ENCODE measurements at regions not wholly inside any gene's neighbourhood (a gene's known extent, or its start where the extent isn't known, plus 50 kb on each side); places are given as distances from the start of the nearest gene placed in this dataset.

DNA sequence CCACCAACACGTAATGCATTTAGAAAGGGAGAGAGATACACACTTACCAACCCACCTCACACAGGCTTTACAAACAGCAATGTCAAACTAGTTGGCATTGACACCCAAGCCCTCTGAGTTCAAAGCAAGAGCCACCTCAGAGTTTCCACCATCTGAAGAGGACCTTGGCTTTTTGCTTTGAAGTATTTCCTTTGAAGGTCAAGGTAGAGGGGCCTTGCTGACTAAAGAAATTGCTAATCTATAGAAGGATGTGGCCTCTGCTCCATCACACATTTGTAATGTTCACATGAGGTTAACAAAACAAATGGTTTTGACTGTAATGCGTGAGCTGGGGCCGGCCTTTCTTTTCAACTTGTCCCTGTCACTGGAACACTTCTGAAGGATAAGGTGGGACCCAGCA, 117.7 kb downstream of the POLR2M start:
- TF ChIP-seq TAF1 (IDR thresholded peaks at IDR 0.05; ENCODE audit: borderline replicate concordance, low read depth, low read length) (no peak), POLR2AphosphoS5 (IDR thresholded peaks at IDR 0.05; ENCODE audit: low read depth, low read length) (no peak), POLR2A (IDR thresholded peaks at IDR 0.05; ENCODE audit: low read depth, low read length) (no peak)
- FAIRE-seq (no peak), DNase-seq (ENCODE audit: insufficient read length) (no peak)

- DNase-seq (ENCODE audit: insufficient read length) (no peak), FAIRE-seq (no peak)
These were observed 120.5 kb downstream of the POLR2M start for GRCh38 chr15:57827021-57827420.

DNA sequence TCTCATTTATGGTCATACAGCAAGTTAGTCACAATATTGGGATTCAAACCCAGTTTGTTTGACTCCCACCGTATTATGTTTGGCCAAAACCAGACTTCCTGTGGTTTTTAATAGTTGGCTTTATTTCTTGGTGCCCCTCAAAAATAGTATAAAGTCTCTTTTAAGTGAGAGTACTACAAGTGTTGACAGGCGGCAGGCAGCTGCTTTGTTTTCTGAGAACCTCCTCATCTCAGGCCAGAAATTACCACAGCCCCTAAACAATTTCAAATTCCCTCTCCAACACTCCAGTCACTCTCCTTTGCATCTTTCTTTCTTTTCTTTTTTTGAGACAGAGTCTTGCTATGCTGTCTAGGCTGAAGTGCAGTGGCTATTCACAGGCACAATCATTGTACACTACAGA, 121.5 kb downstream of the POLR2M start:
- TF ChIP-seq TAF1 (IDR thresholded peaks at IDR 0.05; ENCODE audit: borderline replicate concordance, low read depth, low read length) (no peak), POLR2A (IDR thresholded peaks at IDR 0.05; ENCODE audit: low read depth, low read length) (no peak), POLR2AphosphoS5 (IDR thresholded peaks at IDR 0.05; ENCODE audit: low read depth, low read length) (no peak)
- DNase-seq (ENCODE audit: insufficient read length) (no peak), FAIRE-seq (no peak)

More at GRCh38 chr15:57827021-57827420, 120.5 kb downstream of the POLR2M start:
- no peak for TF ChIP-seq TAF1 (IDR thresholded peaks at IDR 0.05; ENCODE audit: borderline replicate concordance, low read depth, low read length)
- no peak for TF ChIP-seq POLR2AphosphoS5 (IDR thresholded peaks at IDR 0.05; ENCODE audit: low read depth, low read length)
- no peak for TF ChIP-seq POLR2A (IDR thresholded peaks at IDR 0.05; ENCODE audit: low read depth, low read length)

- no peak for TF ChIP-seq POLR2A (IDR thresholded peaks at IDR 0.05; ENCODE audit: low read depth, low read length)
- TF ChIP-seq POLR2AphosphoS5 (IDR thresholded peaks at IDR 0.05; ENCODE audit: low read depth, low read length), result no peak
- no peak for TF ChIP-seq TAF1 (IDR thresholded peaks at IDR 0.05; ENCODE audit: borderline replicate concordance, low read depth, low read length)
- FAIRE-seq, result no peak
These were observed 125.7 kb downstream of the POLR2M start for GRCh38 chr15:57832183-57832582.

GRCh38 chr15:57835119-57835518, 128.6 kb downstream of the POLR2M start:
- no peak for DNase-seq (ENCODE audit: insufficient read length)
- no peak for FAIRE-seq
- TF ChIP-seq TAF1 (IDR thresholded peaks at IDR 0.05; ENCODE audit: borderline replicate concordance, low read depth, low read length) (no peak), POLR2A (IDR thresholded peaks at IDR 0.05; ENCODE audit: low read depth, low read length) (no peak), POLR2AphosphoS5 (IDR thresholded peaks at IDR 0.05; ENCODE audit: low read depth, low read length) (no peak)

More at GRCh38 chr15:57832183-57832582, 125.7 kb downstream of the POLR2M start:
- no peak for DNase-seq (ENCODE audit: insufficient read length)

DNA sequence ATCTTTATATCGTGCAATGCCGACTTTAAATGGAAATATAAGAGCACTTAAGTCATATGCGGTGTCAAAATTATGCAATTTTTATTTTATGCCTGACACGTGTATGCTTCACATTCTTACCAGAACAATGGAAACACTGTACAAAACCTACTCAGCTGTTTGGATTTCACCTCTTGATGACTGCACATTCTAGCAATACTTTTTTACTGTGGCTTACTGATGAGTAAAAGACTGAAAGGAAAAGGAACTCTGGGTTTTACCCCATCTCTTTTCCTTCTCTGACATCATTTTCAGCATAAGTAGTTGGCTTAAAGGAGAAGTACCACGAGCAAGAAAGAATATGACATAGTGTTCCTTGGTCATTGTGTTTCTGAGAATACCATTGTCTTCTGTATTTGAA, 142.8 kb downstream of the POLR2M start:
- FAIRE-seq, result no peak
- no peak for TF ChIP-seq POLR2A (IDR thresholded peaks at IDR 0.05; ENCODE audit: low read depth, low read length)
- no peak for TF ChIP-seq TAF1 (IDR thresholded peaks at IDR 0.05; ENCODE audit: borderline replicate concordance, low read depth, low read length)
- no peak for TF ChIP-seq POLR2AphosphoS5 (IDR thresholded peaks at IDR 0.05; ENCODE audit: low read depth, low read length)
- DNase-seq (ENCODE audit: insufficient read length), result no peak

GRCh38 chr15:57854531-57854930, 148.0 kb downstream of the POLR2M start:
- no peak for TF ChIP-seq TAF1 (IDR thresholded peaks at IDR 0.05; ENCODE audit: borderline replicate concordance, low read depth, low read length)
- TF ChIP-seq POLR2A (IDR thresholded peaks at IDR 0.05; ENCODE audit: low read depth, low read length), result no peak
- TF ChIP-seq POLR2AphosphoS5 (IDR thresholded peaks at IDR 0.05; ENCODE audit: low read depth, low read length), result no peak
- DNase-seq (ENCODE audit: insufficient read length) (no peak), FAIRE-seq (no peak)

DNA sequence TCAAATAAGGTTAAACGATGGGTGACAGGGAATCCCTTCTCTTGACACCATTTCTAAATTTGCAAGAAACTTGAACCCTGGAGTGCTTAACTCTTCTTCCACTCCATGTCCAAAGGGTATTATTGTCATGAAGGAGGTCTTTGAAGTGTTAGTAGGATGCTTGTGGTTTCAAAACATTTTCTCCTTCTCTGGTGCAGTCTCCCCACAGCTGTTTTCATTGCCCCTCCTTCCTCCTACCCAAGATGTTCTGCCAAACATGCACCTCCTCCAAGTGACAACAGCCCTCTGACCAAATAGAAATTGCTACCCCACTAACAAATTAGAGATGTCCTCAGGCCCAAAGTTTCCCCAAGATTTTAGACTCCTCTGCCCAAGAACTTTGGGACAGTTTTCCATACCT, 151.4 kb downstream of the POLR2M start:
- no peak for TF ChIP-seq POLR2AphosphoS5 (IDR thresholded peaks at IDR 0.05; ENCODE audit: low read depth, low read length)
- TF ChIP-seq POLR2A (IDR thresholded peaks at IDR 0.05; ENCODE audit: low read depth, low read length), result no peak
- TF ChIP-seq TAF1 (IDR thresholded peaks at IDR 0.05; ENCODE audit: borderline replicate concordance, low read depth, low read length), result no peak
- FAIRE-seq (no peak), DNase-seq (ENCODE audit: insufficient read length) (no peak)

- FAIRE-seq (no peak), DNase-seq (ENCODE audit: insufficient read length) (no peak)
- no peak for TF ChIP-seq POLR2AphosphoS5 (IDR thresholded peaks at IDR 0.05; ENCODE audit: low read depth, low read length)
- TF ChIP-seq TAF1 (IDR thresholded peaks at IDR 0.05; ENCODE audit: borderline replicate concordance, low read depth, low read length), result no peak
- no peak for TF ChIP-seq POLR2A (IDR thresholded peaks at IDR 0.05; ENCODE audit: low read depth, low read length)
These were observed 152.7 kb downstream of the POLR2M start for GRCh38 chr15:57859130-57859685.

GRCh38 chr15:57861034-57861638, 154.6 kb downstream of the POLR2M start:
- peak; percentile 36 for FAIRE-seq
- no peak for DNase-seq (ENCODE audit: insufficient read length)
- TF ChIP-seq TAF1 (IDR thresholded peaks at IDR 0.05; ENCODE audit: borderline replicate concordance, low read depth, low read length), result no peak
- TF ChIP-seq POLR2A (IDR thresholded peaks at IDR 0.05; ENCODE audit: low read depth, low read length), result no peak
- no peak for TF ChIP-seq POLR2AphosphoS5 (IDR thresholded peaks at IDR 0.05; ENCODE audit: low read depth, low read length)

DNA sequence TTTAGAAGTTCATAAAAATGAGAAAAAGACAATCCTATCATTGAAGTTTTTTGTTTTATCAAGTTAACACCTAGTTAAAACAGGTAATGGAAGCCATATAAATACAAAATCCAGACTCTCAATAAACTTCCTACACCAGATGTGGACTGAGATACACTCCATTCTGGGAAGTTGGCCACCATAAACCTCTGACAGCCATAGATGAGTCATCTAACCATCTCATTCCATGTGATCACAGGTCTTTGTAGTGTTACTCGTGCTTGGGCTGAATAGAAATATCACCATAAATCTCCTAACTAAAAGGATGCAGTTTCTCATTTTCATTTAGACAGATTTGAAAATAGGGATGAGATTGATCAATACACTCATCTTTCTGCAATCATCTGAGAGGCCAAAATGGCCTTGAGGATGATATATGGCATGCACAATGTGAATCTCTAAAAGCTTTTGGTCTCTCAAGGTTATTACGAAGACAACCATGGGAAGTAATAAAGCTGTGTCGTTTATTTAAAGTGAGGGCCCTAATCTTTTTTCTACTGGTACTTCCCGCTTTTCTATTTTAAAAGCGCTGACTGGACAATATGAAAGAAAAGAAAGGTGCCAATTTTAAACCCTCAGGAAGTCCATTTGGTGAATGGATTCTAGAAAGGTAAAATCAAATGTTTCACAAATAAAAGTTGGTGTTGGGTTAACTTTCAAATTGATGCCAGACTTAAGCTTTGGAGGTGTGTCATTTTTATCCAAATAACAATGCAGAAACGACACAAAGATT, 155.5 kb downstream of the POLR2M start:
- no peak for FAIRE-seq
- DNase-seq (ENCODE audit: insufficient read length), result no peak
- TF ChIP-seq POLR2A (IDR thresholded peaks at IDR 0.05; ENCODE audit: low read depth, low read length), result no peak
- TF ChIP-seq POLR2AphosphoS5 (IDR thresholded peaks at IDR 0.05; ENCODE audit: low read depth, low read length), result no peak
- no peak for TF ChIP-seq TAF1 (IDR thresholded peaks at IDR 0.05; ENCODE audit: borderline replicate concordance, low read depth, low read length)
